GM19452 (cell line): ENCODE measurements at regions not wholly inside any gene's neighbourhood (a gene's known extent, or its start where the extent isn't known, plus 50 kb on each side); places are given as distances from the start of the nearest gene placed in this dataset.
"Not testable (repeated sequence)": the region's sequence is repeated elsewhere in the genome, so short reads cannot be mapped to it uniquely, and the experiment has no call there.

Experiments used
- ATAC-seq: cut with Tn5 transposase; IDR thresholded peaks from one replicate; pipeline ENCODE4 v1.9.1; 2021; ENCODE audit not compliant: unreplicated experiment

- not testable (repeated sequence) for ATAC-seq
Observed at GRCh38 chr7:55705728-55706450, 133.6 kb upstream of the VOPP1 start.

- not testable (repeated sequence) for ATAC-seq
Observed at GRCh38 chr7:55702831-55703230, 130.5 kb upstream of the VOPP1 start.

GRCh38 chr7:55699450-55699842 is 127.1 kb upstream of the VOPP1 start:
- not testable (repeated sequence) for ATAC-seq

- ATAC-seq = peak; percentile 85
Observed at GRCh38 chr7:55698607-55699449, 126.5 kb upstream of the VOPP1 start.

- not testable (repeated sequence) for ATAC-seq
Observed at GRCh38 chr7:55695893-55696701, 123.8 kb upstream of the VOPP1 start.

- not testable (repeated sequence) for ATAC-seq
Observed at GRCh38 chr7:55694484-55694883, 122.2 kb upstream of the VOPP1 start.

GRCh38 chr7:55688684-55689681 is 116.7 kb upstream of the VOPP1 start:
- not testable (repeated sequence) for ATAC-seq

GRCh38 chr7:55688261-55688660 is 116.0 kb upstream of the VOPP1 start:
- ATAC-seq = not testable (repeated sequence)

- ATAC-seq = not testable (repeated sequence)
Observed at GRCh38 chr7:55687252-55687651, 115.0 kb upstream of the VOPP1 start.

- ATAC-seq = not testable (repeated sequence)
Observed at GRCh38 chr7:55686771-55687170, 114.5 kb upstream of the VOPP1 start.

GRCh38 chr7:55683501-55683900 is 111.2 kb upstream of the VOPP1 start:
- not testable (repeated sequence) for ATAC-seq

GRCh38 chr7:55675589-55675988 is 103.3 kb upstream of the VOPP1 start:
- ATAC-seq = not testable (repeated sequence)

- not testable (repeated sequence) for ATAC-seq
Observed at GRCh38 chr7:55673525-55673924, 101.2 kb upstream of the VOPP1 start.

GRCh38 chr7:55672084-55672483 is 99.8 kb upstream of the VOPP1 start:
- ATAC-seq = not testable (repeated sequence)

GRCh38 chr7:55657654-55658053 is 85.4 kb upstream of the VOPP1 start:
- no peak for ATAC-seq

GRCh38 chr7:55651057-55651456 is 78.8 kb upstream of the VOPP1 start:
- ATAC-seq = no peak

- no peak for ATAC-seq
Observed at GRCh38 chr7:55649238-55649637, 76.9 kb upstream of the VOPP1 start.

GRCh38 chr7:55644567-55644966 is 72.3 kb upstream of the VOPP1 start:
- no peak for ATAC-seq

- no peak for ATAC-seq
Observed at GRCh38 chr7:55642266-55642665, 70.0 kb upstream of the VOPP1 start.

- ATAC-seq = peak; percentile 84
Observed at GRCh38 chr7:55641811-55642210, 69.5 kb upstream of the VOPP1 start.
